NCI-H510A (cell line): ENCODE measurements at regions not wholly inside any gene's neighbourhood (a gene's known extent, or its start where the extent isn't known, plus 50 kb on each side); places are given as distances from the start of the nearest gene placed in this dataset.
"Not testable (repeated sequence)": the region's sequence is repeated elsewhere in the genome, so short reads cannot be mapped to it uniquely, and the experiment has no call there.

Source experiments
- DNase-seq: peaks from one replicate; lab custom pipeline; 2025; lab: John Stamatoyannopoulos, UW

DNA sequence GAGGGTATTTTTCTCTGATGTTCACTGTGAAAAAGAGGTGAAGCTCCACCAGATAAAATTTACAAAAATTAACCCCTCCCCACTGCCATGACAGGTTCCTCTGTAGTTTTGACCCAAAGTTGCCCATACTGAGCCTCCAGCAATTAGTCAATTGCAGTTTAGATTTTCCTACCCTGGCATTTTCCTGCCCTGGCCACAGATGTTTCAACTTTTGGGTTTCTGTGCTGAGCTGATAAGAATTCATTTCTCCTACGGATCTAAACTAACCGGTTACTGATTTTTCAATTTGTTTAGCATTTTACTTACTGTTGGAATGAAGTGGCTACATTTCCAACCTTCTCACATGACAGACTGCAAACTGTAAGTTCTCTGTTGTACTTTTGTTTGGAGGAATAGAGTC lies 1346.1 kb upstream of the EPHA6 start:
- DNase-seq: no peak

DNA sequence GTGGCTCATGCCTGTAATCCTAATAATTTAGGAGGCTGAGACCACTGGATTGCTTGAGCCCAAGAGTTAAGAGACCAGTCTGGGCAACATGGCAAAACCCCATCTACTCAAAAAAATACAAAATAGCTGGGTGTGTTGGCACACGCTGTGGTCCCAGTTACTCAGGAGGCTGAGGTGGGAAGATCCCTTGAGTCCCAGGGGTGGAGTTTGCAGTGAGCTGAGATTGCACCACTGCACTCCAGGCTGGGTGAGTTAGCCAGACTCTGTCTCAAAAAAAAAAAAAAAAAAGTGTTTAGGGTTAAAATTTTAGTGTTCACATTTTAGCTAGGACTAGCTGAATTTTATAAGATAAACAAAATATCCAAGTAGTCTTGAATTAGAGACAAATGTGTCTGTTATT lies 1340.1 kb upstream of the EPHA6 start:
- DNase-seq: no peak

DNA sequence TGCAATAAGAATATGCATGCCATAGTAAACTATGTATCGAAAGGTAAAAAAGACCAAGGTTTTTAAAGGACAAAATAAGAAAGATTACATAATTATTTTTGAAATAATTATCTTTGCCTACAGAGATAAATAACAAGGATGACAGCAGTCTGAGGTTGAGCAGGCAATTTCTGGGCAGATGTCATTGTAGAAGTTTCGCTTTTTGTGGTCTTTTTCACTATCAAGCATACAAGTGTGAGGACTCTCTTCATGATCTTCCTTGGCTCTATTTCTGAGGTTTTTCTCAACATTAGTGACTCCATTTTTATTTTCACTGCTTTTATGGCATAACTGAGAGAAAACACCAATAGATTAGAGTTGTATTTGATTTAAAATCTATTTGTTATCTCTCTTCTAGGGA lies 1337.9 kb upstream of the EPHA6 start:
- DNase-seq: no peak

DNA sequence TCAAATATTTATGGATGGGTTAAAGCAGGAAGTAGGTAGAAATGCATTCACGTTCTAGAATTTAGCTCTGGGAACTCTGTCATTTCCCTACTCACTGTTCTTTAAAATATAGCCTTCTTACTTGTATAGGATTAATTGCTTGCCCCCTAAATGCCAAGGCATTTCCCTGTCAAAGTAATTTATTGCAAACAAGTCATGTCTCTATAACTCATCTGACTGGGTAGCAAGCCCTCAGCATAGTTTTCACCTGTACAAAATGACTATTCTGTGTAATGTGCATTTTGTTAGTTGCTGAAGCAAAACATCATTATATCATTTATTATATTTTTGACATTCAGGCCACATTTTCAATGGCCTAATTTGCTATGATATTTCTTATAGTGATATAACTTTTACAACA lies 1308.2 kb upstream of the EPHA6 start:
- DNase-seq: no peak

DNA sequence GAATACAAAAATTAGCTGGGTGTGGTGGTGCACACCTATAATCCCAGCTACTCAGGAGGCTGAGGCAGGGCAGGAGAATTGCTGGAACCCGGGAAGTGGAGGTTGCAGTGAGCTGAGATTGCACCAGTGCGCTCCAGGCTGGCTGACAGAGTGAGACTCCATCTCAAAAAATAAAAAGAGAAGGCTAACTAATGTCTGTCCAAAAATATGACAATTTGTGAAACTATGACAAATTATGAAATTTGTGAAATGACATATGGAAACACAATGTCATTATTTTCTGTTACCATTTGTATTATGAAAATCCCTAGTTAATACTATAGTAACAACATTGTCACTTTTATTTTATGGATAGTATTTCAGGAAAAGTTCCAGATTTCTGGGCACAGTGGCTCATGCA lies 1306.3 kb upstream of the EPHA6 start:
- DNase-seq: no peak

DNA sequence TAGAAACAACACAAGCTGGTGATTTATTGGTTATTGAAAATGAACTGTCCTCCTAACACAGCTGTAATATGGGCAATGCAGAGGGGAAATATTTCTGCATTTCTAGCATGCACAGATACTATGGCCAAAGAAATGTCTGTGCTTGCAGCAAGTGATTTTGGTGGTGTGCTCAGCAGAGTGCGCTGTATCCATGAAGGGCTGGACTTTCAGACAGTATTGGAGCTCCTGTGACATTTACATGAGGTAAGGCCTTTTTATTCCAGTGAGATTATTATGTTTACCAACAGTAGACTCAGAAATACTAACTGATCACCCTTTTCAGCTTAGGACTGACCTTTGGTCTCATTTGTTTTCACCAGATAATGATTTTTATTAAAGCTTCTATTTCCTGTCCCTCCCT lies 1302.6 kb upstream of the EPHA6 start:
- DNase-seq: no peak

DNA sequence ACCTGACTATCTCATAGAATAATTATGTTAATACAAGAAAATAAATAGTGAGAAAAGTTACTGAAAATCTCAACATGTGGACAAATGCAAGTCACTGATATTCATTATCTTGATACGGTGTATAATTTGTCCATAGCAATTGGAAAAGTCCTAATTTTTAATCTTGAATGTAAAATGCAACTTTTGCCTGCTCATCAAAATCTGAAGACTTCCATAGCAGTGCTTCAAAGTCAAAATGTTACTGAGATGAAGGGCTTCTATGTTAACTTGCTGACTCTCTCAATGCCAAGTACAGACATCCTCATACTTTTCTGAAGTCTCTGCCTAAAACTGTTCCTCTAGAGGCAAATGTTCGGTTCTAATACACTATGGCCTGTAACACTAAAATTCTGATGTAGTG lies 1300.1 kb upstream of the EPHA6 start:
- no peak for DNase-seq

DNA sequence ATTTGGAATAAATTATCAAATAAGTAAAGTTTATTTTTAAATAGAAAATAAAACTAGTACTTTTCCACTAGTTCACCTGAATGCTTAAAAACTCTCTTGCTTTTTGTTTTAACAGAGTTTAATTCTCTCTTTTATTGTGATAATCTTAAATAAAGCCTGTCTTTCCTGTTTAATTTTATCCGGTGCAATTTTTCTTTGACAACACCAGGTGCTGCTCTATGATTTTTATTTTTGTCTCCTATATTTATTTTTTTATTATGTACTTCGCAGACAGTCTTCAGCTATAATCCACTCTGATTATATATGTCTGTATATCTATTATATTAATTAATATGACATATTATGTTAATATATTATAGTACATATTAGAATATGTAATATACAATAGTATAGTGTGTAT lies 1293.0 kb upstream of the EPHA6 start:
- DNase-seq: no peak

DNA sequence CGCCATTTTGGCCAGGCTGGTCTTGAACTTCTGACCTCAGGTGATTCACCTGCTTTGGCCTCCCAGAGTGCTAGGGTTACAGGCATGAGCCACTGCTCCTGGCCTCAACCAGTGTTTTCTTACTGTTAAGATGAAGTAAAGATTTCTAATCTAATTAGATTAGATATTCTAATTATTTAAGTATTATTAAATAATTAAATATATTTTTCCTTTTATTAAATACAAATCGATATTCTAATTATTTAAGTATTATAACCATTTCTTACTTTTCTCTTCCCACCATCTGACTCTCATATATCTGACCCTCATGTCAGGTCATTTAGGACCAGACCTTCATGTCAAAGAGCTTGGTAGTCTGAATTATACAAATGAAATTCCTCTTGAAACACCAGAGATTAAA lies 1291.9 kb upstream of the EPHA6 start:
- DNase-seq: no peak

DNA sequence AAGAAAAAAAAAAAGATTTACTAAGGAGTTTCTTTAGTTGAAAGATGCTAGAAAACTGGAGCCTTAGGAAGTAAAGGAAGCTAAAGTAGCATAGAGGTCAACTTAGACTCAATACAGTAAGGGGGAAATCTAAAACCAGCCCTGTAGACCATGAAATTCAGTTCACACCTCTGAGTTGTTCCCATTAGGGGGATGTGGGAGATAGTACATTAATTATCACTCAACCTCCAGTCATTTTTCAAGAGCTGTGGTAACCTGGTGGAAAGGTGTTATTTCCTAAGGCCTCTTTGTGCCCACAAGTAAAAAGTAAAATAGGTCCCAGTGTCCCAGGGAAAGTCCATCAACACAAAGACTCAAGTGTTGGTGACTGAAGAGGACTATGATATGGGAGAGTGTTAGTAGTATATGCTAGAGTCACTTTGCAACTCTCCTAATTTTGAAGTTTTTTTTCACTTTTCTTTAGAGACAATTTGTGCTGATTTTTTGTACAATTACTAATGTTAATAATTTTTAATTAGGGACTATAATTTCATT lies 1274.4 kb upstream of the EPHA6 start:
- DNase-seq: no peak

DNA sequence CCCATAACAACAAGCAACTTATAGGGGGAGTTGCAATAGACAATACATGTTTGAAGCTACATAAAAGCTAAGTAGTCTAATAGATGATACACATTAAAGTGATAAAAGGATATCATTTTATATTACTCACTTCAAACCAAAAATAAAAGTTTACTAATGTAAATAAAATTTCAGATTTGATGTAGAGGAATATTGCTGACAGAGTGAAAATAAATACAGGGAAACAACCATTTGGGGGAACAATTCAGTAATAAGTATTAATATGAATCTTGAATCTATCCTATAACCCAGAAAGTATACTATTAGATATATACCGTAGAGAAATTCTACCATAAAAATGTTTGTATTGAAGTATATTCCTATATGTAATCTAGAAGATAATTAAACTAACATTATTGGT lies 1248.9 kb upstream of the EPHA6 start:
- DNase-seq: no peak

DNA sequence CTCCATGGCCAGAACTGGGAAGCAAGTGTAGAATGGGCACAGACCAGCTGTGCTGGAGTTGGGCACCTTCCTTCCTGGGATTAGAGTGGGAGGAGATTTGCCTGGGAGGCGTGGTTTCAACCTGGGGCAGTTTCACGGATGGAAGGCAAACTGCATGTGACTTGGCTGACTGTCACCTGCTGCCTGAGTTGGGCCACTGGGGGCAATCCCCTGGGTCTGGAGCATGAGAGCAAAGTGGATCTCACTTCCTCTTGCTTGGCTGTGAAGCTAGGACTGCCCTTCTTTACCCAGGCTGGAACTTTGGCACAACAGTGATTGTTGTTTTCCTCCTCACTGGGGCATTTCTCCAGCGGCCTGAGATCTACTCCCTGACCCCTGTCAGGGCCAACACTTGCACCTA lies 1247.0 kb upstream of the EPHA6 start:
- no peak for DNase-seq

DNA sequence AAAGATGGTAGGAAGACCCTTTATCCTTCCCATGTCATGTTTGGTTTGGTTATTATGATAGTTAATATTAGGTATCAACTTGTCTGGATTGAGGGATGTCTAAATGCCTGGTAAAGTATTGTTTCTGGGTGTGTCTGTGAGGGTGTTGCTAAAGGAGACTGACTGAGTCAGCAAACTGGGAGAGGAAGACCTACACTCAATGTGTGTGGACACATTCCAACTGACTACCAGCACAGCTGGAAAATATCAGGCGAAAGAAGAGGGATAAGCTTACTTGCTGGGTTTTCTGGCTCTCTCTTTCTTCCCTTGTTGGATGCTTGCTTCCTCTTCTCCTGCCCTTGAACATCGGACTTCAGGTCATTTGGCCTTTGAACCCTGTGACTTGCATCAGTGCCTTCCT lies 1227.6 kb upstream of the EPHA6 start:
- DNase-seq: no peak

DNA sequence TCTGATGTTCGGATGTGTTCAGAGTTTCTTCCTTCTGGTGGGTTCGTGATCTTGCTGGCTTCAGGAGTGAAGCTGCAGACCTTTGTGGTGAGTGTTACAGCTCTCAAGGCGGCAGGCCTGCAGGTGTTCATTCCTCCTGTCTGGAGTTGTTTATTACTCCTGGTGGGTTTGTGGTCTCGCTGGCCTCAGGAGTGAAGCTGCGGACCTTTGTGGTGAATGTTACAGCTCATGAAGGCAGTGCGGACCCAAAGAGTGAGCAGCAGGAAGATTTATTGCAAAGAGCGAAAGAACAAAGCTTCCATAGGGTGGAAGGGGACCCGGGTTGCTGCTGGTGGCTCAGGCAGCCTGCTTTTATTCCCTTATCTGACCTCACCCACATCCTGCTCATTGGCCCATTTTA lies 1226.8 kb upstream of the EPHA6 start:
- not testable (repeated sequence) for DNase-seq

DNA sequence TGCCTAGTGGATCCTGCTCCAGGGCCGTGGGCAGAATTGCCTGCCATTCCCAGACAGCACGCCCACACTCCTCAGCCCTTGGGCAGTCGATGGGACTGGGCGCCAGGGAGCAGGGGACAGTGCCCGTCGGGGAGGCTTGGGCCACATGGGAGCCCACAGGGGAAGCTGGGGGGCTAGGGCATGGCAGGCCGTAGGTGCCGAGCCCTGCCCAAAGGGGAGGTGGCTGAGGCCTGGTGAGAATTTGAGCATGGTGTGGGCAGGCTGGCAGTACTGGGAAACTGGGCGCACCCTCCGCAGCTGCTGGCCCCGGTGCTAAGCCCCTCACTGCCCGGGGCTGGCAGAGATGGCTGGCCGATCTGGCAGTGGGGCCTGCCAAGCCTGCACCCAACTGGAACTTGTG lies 1225.9 kb upstream of the EPHA6 start:
- no peak for DNase-seq

DNA sequence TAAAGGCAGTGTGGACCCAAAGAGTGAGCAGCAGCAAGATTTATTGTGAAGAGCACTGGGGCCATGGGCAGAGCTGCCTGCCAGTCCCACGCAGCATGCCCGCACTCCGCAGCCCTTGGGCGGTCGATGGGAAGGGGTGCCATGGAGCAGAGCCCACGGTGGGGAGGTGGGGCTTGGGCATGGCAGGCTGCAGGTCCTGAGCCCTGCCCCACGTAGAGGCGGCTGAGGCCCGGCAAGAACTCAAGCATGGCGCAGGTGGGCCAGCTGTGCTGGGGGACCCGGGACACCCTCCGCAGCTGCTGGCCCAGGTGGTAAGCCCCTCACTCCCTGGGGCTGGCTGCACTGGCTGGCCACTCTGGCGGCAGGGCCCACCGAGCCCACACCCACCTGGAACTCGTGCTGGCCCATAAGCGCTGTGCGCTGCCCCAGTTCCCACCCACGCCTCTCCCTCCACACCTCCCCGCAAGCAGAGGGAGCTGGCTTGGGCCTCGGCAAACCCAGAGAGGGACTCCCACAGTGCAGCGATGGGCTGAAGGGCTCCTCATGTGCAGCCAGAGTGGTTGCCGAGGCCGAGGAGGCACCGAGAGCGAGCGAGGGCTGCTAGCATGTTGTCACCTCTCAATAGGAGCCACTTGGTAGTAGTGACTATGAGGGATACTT lies 1218.8 kb upstream of the EPHA6 start:
- DNase-seq: no peak

DNA sequence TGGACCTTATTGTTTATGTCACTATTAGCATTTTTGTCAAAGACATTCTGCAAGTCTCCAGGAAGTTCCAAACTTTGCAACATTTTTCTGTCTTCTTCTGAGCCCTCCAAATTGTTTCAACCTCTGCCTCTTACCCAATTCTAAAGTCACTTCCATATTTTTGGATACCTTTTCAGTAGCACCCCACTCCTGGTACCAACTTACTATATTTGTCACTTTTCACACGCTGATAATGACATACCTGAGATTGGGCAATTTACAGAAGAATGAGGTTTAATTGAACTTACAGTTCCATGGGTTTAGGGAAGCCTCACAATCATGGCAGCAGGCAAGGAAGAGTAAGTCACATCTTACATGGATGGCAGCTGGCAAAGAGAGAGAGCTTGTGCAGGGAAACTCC lies 1206.5 kb upstream of the EPHA6 start:
- no peak for DNase-seq

DNA sequence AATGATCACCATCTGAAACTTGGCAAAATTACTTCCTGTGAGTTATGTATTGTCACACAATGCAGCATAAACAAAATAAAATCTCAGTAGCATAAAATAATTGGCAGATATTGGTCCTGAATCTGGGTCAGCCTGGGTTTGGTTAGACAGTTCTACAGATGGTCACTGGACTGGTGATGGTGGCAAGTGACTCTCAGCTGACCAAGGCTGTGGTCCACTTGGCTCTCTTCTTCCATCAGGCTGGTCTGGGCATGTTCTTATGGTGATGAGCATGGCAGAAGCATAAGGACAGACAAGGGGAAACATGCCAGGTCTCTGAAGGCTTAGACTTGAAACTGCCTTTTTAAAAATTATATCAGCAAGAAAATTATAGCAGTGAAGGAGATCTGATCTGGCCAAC lies 1205.0 kb upstream of the EPHA6 start:
- no peak for DNase-seq

DNA sequence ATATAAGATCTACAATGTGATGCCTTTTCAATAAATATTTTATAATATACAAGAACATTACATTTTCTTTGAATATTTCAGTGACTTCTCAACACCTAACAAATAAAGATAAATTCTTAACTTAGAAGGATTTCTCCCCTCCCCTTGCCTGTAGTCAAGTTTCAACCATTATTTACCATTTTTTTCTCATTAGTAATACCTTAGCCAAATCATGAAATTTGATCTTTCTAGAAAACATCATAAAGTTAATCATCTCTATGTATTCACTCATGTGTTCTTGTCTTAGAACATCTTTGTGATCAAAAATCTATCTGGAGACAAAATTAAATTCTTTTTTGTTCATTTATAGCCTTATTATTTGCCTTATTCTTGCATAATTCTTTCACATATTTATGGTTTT lies 1201.8 kb upstream of the EPHA6 start:
- DNase-seq: no peak

DNA sequence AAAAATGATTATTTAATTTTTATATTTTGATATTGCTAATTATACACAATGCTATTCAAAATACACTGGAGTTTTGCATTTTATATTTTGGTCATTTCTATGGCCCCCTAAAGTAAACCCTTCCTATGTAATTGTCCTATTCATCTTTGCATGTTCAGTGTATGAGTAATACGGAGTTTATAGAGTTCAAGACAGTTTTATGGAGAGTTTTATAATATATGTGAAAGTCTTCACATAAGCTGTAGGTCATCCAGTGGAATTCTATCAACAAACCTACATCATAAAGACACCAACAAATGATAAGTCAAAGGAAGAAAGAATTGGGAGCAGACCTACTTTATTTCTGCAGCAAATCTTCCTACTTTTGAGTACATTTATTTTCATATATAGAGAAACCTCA lies 1200.4 kb upstream of the EPHA6 start:
- no peak for DNase-seq

DNA sequence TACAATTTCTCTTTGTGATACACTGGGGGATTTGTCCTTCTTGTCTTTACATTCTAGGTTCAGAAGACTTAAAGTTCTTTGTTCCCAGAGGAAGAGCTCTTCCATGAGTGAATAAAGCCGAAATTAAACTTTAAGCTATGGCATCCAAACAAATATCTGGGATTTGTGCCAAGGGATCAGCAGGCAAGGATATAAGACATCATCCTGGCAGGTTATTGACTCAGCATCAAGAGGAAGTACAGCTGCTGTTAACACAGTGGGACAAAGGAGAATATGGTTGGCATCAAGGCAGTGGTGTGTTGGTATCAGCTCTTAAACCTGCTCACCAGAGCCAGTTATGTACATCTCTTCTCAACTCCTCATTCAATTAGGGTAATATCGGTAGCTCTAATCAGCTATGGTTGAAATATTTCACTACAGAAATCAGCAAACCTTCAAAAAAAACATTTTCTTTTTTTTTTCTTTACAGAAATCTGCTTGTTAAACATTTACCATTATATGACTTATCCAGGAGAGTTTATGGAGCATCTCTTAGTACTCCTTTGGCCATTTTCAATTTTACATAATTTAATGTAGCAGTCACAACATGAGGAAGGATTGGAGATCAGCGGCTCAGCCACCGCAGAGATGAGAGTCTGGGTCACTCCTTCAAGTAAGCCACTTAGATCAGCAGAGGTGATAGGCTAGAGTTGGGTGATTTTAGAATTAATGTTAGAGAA lies 1198.6 kb upstream of the EPHA6 start:
- no peak for DNase-seq

DNA sequence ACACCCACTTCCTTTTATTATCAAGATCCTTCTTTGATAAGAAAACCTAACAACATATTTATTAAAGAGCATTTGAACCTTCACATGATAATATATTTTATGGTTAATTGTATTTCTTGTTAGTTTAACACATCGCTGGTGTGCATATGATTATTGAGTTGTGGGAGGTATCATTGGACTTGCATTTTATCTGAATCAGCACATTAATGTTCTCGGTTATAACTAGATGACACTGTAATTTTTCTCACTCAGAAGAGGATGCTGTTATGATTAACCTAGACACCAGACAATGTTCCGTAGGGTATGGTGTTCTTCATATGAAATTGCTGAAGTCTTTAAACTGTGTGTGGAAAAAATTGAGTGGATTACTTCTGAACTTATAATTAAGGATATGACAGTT lies 1188.3 kb upstream of the EPHA6 start:
- no peak for DNase-seq

DNA sequence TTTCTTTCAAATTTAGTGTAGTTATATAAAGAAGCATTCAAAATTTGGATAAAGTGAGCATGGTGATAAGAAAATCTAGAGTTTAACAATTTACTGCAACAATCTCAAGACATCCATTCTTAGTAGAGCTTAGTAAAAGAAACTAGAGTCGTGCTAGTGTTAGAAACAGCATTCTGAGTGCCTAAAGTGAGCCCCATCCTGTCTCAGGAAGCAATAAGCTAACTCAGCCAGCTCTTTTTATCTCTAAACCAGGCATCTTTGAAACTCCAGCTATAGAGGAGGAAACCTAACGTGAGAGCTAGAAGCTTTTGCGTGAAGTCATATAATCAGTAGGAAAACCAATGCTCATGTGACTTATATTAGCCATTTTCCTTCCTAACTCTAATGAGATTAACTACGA lies 1187.1 kb upstream of the EPHA6 start:
- DNase-seq: no peak

DNA sequence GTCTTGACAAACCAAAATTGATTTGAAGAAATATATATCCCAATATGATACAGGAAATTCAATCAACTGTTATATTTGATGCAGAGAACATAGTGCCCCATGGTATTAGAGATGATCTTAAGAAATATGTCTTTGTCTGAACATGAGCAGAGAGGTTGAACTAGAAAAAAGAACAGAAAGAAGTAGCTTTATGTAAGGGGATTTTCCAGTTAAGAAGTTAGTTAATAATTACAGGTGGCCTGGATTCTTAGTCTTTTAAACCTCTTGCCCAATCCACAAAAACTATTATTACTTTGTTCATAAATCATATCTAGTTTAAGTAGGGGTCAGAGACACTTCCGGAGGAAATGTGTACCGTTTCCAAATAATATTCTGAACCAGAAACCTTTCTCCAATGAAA lies 1186.7 kb upstream of the EPHA6 start:
- DNase-seq: no peak
